Endodermal cell (in vitro differentiated cells): ENCODE measurements at regions not wholly inside any gene's neighbourhood (a gene's known extent, or its start where the extent isn't known, plus 50 kb on each side); places are given as distances from the start of the nearest gene placed in this dataset.

Experiments
- DNase-seq: peaks from one replicate; pipeline ENCODE4 v3.0.0-alpha.2; 2017
- H3K27ac ChIP-seq: 2 replicates; pipeline ENCODE4 v1.5.1; 2013; ENCODE audit warnings: mild to moderate bottlenecking, low read depth, low read length, moderate library complexity
- H3K27me3 ChIP-seq: 2 replicates; pipeline ENCODE4 v1.6.1; 2013; ENCODE audit warnings: mild to moderate bottlenecking, low read length, moderate library complexity; ENCODE audit not compliant: insufficient read depth, control insufficient read depth, poor library complexity, severe bottlenecking
- H3K36me3 ChIP-seq: 2 replicates; pipeline ENCODE4 v1.7.0; 2013; ENCODE audit warnings: mild to moderate bottlenecking, low read length, moderate library complexity; ENCODE audit not compliant: control insufficient read depth, insufficient read depth
- H3K4me1 ChIP-seq: one replicate; pipeline ENCODE4 v1.7.0; 2013; ENCODE audit warnings: low read length; ENCODE audit not compliant: control insufficient read depth, insufficient read depth
- H3K4me3 ChIP-seq: 2 replicates; pipeline ENCODE4 v1.5.1; 2013; ENCODE audit warnings: mild to moderate bottlenecking, low read length, moderate library complexity
- H3K9ac ChIP-seq: 2 replicates; pipeline ENCODE4 v1.6.1; 2013; ENCODE audit warnings: mild to moderate bottlenecking, low read length, moderate library complexity; ENCODE audit not compliant: poor library complexity, severe bottlenecking; ENCODE audit errors: extremely low read depth
- H3K9me3 ChIP-seq: 2 replicates; pipeline ENCODE4 v1.6.1; 2013; ENCODE audit warnings: mild to moderate bottlenecking, low read length, moderate library complexity; ENCODE audit not compliant: control insufficient read depth
- H3K27ac Mint-ChIP-seq: 2 replicates; pipeline ENCODE4 v1.8.0; 2020; ENCODE audit warnings: mixed read lengths
- H3K27me3 Mint-ChIP-seq: 2 replicates; pipeline ENCODE4 v1.8.0; 2021; ENCODE audit warnings: mild to moderate bottlenecking, mixed read lengths; ENCODE audit not compliant: insufficient read depth
- H3K36me3 Mint-ChIP-seq: 2 replicates; pipeline ENCODE4 v1.8.0; 2020; ENCODE audit warnings: low read depth, mixed read lengths
- H3K4me1 Mint-ChIP-seq: 2 replicates; pipeline ENCODE4 v1.8.0; 2020; ENCODE audit warnings: mixed read lengths
- H3K4me3 Mint-ChIP-seq: 2 replicates; pipeline ENCODE4 v1.8.0; 2020; ENCODE audit warnings: mild to moderate bottlenecking, moderate library complexity, mixed read lengths
- H3K9me3 Mint-ChIP-seq: 2 replicates; pipeline ENCODE4 v1.8.0; 2020; ENCODE audit warnings: mild to moderate bottlenecking, mixed read lengths
- CTCF ChIP-seq: fragments of 200-600 bp; sonication (generic); conservative IDR thresholded peaks from 2 replicates; pipeline ENCODE4 v1.5.0; 2021; ENCODE audit warnings: antibody characterized with exemption, mild to moderate bottlenecking
- WGBS, 2 experiments: methylation state at CpG; one replicate each; pipeline versions ENCODE4 v1.1.5 to v1.1.7; 2013; ENCODE audit warnings: missing lambda C conversion rate in 2 of 2, mixed read lengths in 1 of 2; ENCODE audit not compliant: insufficient coverage in 1 of 2, insufficient read length in 1 of 2; 5-methylcytosine and 5-hydroxymethylcytosine counted together

- Mint-ChIP-seq H3K27ac (peak overlapping the region; percentile 25), H3K4me3 (no peak overlapping the region), H3K27me3 (no peaks in the 10 kb centered on the region), H3K4me1 (peaks cover 26% of the 10 kb centered on the region), H3K9me3 (peaks cover 3% of the 10 kb centered on the region), H3K36me3 (no peaks in the 10 kb centered on the region)
- H3K9ac ChIP-seq: no peak overlapping the region
- H3K36me3 ChIP-seq: no peaks in the 10 kb centered on the region
- no peak overlapping the region for H3K27ac ChIP-seq
- H3K9me3 ChIP-seq: no peaks in the 10 kb centered on the region
- TF ChIP-seq CTCF: no peak
- 75% methylated on average over 1 of the region's 2 CpGs; no CpG with 5 or more reads in 1 of the 2 experiments for WGBS, 2 experiments
- no peak overlapping the region for H3K4me3 ChIP-seq
- no peak for DNase-seq
- H3K27me3 ChIP-seq: no peaks in the 10 kb centered on the region
- H3K4me1 ChIP-seq: peaks cover 12% of the 10 kb centered on the region
Observed at GRCh38 chr6:81556551-81556950, 195.9 kb downstream of the TENT5A start.

- H3K27me3 Mint-ChIP-seq: no peaks in the 10 kb centered on the region
- Histone ChIP-seq H3K4me1 (peaks cover 2% of the 10 kb centered on the region), H3K27me3 (no peaks in the 10 kb centered on the region), H3K27ac (no peak overlapping the region), H3K9ac (no peak overlapping the region), H3K4me3 (no peak overlapping the region), H3K36me3 (no peaks in the 10 kb centered on the region), H3K9me3 (peaks cover 12% of the 10 kb centered on the region)
- H3K9me3 Mint-ChIP-seq: peaks cover 2% of the 10 kb centered on the region
- H3K36me3 Mint-ChIP-seq: peaks cover 2% of the 10 kb centered on the region
- no peak for TF ChIP-seq CTCF
- no peak for DNase-seq
- H3K4me1 Mint-ChIP-seq: peaks cover 17% of the 10 kb centered on the region
- H3K27ac Mint-ChIP-seq: no peak overlapping the region
- no peak overlapping the region for H3K4me3 Mint-ChIP-seq
- WGBS, 2 experiments: 90% methylated on average over 1 of the region's 2 CpGs; no CpG with 5 or more reads in 1 of the 2 experiments
Observed at GRCh38 chr6:81553216-81553615, 199.3 kb downstream of the TENT5A start.

- H3K4me1 Mint-ChIP-seq: peaks cover 17% of the 10 kb centered on the region
- no peaks in the 10 kb centered on the region for H3K36me3 ChIP-seq
- no peak overlapping the region for H3K9ac ChIP-seq
- WGBS, 2 experiments: 88 to 90% methylated on average over 2 to 3 of the region's 3 CpGs
- no peaks in the 10 kb centered on the region for H3K27me3 Mint-ChIP-seq
- no peak for TF ChIP-seq CTCF
- no peak overlapping the region for H3K4me3 ChIP-seq
- H3K4me3 Mint-ChIP-seq: no peak overlapping the region
- no peaks in the 10 kb centered on the region for H3K27me3 ChIP-seq
- peaks cover 2% of the 10 kb centered on the region for H3K36me3 Mint-ChIP-seq
- no peak overlapping the region for H3K27ac ChIP-seq
- peaks cover 2% of the 10 kb centered on the region for H3K9me3 Mint-ChIP-seq
- H3K4me1 ChIP-seq: no peaks in the 10 kb centered on the region
- peaks cover 12% of the 10 kb centered on the region for H3K9me3 ChIP-seq
- H3K27ac Mint-ChIP-seq: no peak overlapping the region
- no peak for DNase-seq
Observed at GRCh38 chr6:81552644-81553043, 199.8 kb downstream of the TENT5A start.
